Panc1 (cell line): ENCODE measurements at regions not wholly inside any gene's neighbourhood (a gene's known extent, or its start where the extent isn't known, plus 50 kb on each side); places are given as distances from the start of the nearest gene placed in this dataset.

Experiments used
- ATAC-seq: fragments of 200-7000 bp; cut with Tn5 transposase; 2 replicates; pipeline ENCODE4 v1.9.1; 2020; ENCODE audit warnings: mild to moderate bottlenecking, moderate library complexity
- BruUV-seq: library from RNA; stranded (reverse); fragments of 400-500 nt; replicated peaks from 2 replicates; lab custom pipeline; 2021; lab: Mats Ljungman, UMichigan
- CTCF ChIA-PET: fragments of 300-600 bp; sonication (Branson Sonifier 250); formaldehyde crosslinking; loops from one replicate; lab custom pipeline; 2022; ENCODE audit warnings: antibody characterized with exemption; lab: Charles Lee
- POLR2A ChIA-PET: fragments of 300-600 bp; sonication (Branson Sonifier 250); formaldehyde crosslinking; loops from one replicate; lab custom pipeline; 2022; ENCODE audit warnings: antibody characterized with exemption; lab: Charles Lee
- DNase-seq: peaks from one replicate; pipeline ENCODE4 v3.0.0-alpha.2; 2010; ENCODE audit warnings: low read depth, low spot score
- H3K27ac ChIP-seq: 2 replicates; pipeline ENCODE4 v1.5.1; 2011; ENCODE audit warnings: mild to moderate bottlenecking, low read length, inconsistent platforms
- H3K27me3 ChIP-seq: fragments of 200-500 bp; sonication (Bioruptor generic); 2 replicates; pipeline ENCODE4 v1.6.0; 2014; ENCODE audit warnings: low read length, inconsistent platforms; ENCODE audit not compliant: control insufficient read depth, insufficient read depth
- H3K36me3 ChIP-seq: fragments of 200-500 bp; sonication (Bioruptor generic); 2 replicates; pipeline ENCODE4 v1.5.1; 2014; ENCODE audit warnings: inconsistent platforms, mild to moderate bottlenecking, low read length, moderate library complexity; ENCODE audit not compliant: control insufficient read depth, insufficient read depth
- H3K4me1 ChIP-seq: 2 replicates; pipeline ENCODE4 v1.5.1; 2011; ENCODE audit warnings: inconsistent platforms, mild to moderate bottlenecking, low read length, moderate library complexity; ENCODE audit not compliant: control insufficient read depth, insufficient read depth
- H3K4me3 ChIP-seq, 2 experiments: 2 replicates each; pipeline ENCODE4 v1.5.1; 2011 to 2012; ENCODE audit warnings: low read depth in 2 of 2, low read length in 2 of 2, mild to moderate bottlenecking in 2 of 2, inconsistent platforms in 1 of 2, moderate library complexity in 1 of 2
- H3K9me3 ChIP-seq: fragments of 200-500 bp; sonication (Bioruptor generic); 2 replicates; pipeline ENCODE4 v1.5.1; 2014; ENCODE audit warnings: low read depth, mild to moderate bottlenecking, inconsistent platforms, low read length, moderate library complexity; ENCODE audit not compliant: control insufficient read depth, insufficient read depth
- CTCF ChIP-seq: fragments of 450-650 bp; IDR thresholded peaks from 2 replicates; pipeline ENCODE4 v1.5.1; 2017; ENCODE audit warnings: mild to moderate bottlenecking
- POLR2AphosphoS5 ChIP-seq: IDR thresholded peaks from 2 replicates; pipeline ENCODE4 v1.6.1; 2012; ENCODE audit warnings: mild to moderate bottlenecking, low read depth, low read length, moderate library complexity
- REST ChIP-seq, 2 experiments: IDR thresholded peaks; 2 replicates each; pipeline ENCODE4 v1.6.1; 2011 to 2012; ENCODE audit warnings: low read depth in 2 of 2, control low read depth in 1 of 2, low read length in 1 of 2, mild to moderate bottlenecking in 1 of 2, moderate library complexity in 1 of 2; ENCODE audit not compliant: insufficient read depth in 1 of 2
- SIN3A ChIP-seq: IDR thresholded peaks from 2 replicates; pipeline ENCODE4 v1.6.1; 2012; ENCODE audit warnings: low read depth, mild to moderate bottlenecking, low read length, moderate library complexity, borderline replicate concordance; ENCODE audit not compliant: insufficient read depth
- TCF7L2 ChIP-seq: IDR thresholded peaks from 2 replicates; pipeline ENCODE4 v1.6.1; 2011; ENCODE audit warnings: mild to moderate bottlenecking, low read depth, low read length, inconsistent platforms
- in situ Hi-C: cut with HindIII; loops from 2 replicates; pipeline ENCODE4 v1.10.0; 2016; ENCODE audit warnings: low sequenced_read_pairs, low pct_unique_long_range_greater_than_20kb
- intact Hi-C: fragments of 100-400 bp; cut with micrococcal nuclease; formaldehyde crosslinking; loops from one replicate; pipeline ENCODE4 v1.10.0; 2022; ENCODE audit not compliant: unreplicated experiment

GRCh38 chr12:127500512-127501035 is 766.4 kb upstream of the TMEM132C start:
- ChIA-PET POLR2A (no interaction called here), CTCF (no interaction called here)
- BruUV-seq: no TSS peak
- no peak for ATAC-seq
- no peak overlapping the region for H3K4me3 ChIP-seq
- H3K9me3 ChIP-seq: no peaks in the 10 kb centered on the region
- TF ChIP-seq SIN3A (no peak), POLR2AphosphoS5 (no peak), TCF7L2 (no peak), REST (IDR thresholded peaks at IDR 0.05; ENCODE audit: insufficient read depth in 1 of 2, low read depth in 2 of 2, low read length in 1 of 2) (no peak), CTCF (no peak)
- no peaks in the 10 kb centered on the region for H3K36me3 ChIP-seq
- H3K4me1 ChIP-seq: no peaks in the 10 kb centered on the region
- in situ Hi-C loops: no loop called here
- H3K27me3 ChIP-seq: no peaks in the 10 kb centered on the region
- no peak for DNase-seq
- H3K27ac ChIP-seq: no peak overlapping the region
- intact Hi-C loops: no loop called here

GRCh38 chr12:127501916-127502315 is 765.1 kb upstream of the TMEM132C start:
- H3K27me3 ChIP-seq: no peaks in the 10 kb centered on the region
- no TSS peak for BruUV-seq
- H3K4me3 ChIP-seq: no peak overlapping the region
- no peak overlapping the region for H3K27ac ChIP-seq
- H3K4me1 ChIP-seq: no peaks in the 10 kb centered on the region
- intact Hi-C loops (no loop called here), in situ Hi-C loops (no loop called here)
- TF ChIP-seq CTCF: no peak
- no peak for TF ChIP-seq TCF7L2
- TF ChIP-seq REST (IDR thresholded peaks at IDR 0.05; ENCODE audit: insufficient read depth in 1 of 2, low read depth in 2 of 2, low read length in 1 of 2): no peak
- TF ChIP-seq SIN3A: no peak
- TF ChIP-seq POLR2AphosphoS5: no peak
- no peaks in the 10 kb centered on the region for H3K9me3 ChIP-seq
- DNase-seq: no peak
- CTCF ChIA-PET: no interaction called here
- ATAC-seq: no peak
- POLR2A ChIA-PET: interaction anchor here (0.5 kb wide), 1 partner anchor 92 kb away, joined by 3 read pairs; no protein-coding TSS in a partner anchor
- H3K36me3 ChIP-seq: no peaks in the 10 kb centered on the region
